ENCODE measurements at regions not wholly inside any gene's neighbourhood (a gene's known extent, or its start where the extent isn't known, plus 50 kb on each side); places are given as distances from the start of the nearest gene placed in this dataset.

DNA sequence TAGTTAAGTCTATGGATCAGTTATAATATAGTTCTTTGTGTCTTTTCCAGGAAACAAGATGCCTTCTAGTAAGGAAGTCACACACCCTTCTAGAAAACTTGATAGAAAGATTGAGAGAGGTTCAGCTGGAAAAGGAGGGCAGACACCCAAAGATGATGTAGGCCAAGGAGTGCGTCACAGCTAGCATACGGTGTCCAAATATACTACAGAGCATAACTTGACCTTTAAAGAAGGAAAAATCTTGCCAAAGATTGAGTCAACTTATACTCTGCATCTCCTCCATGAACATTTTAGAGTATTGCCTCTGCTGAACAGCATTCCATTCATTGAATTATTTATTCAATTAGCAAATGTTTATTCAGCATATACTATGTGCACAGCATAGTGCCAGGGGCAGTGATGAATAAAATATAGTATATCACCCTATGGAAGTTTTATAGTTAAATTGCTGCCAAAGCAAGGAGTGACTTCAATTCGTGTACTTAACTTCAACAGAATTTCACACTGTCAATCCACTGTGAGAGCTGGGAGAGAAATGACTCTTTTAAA lies 51.9 kb upstream of the SLC6A14 start:
- Mint-ChIP-seq H3K4me1 (ENCODE audit: unreplicated experiment) (no peaks in the 10 kb centered on the region), H3K27me3 (ENCODE audit: unreplicated experiment) (no peaks in the 10 kb centered on the region), H3K9me3 (ENCODE audit: unreplicated experiment) (no peaks in the 10 kb centered on the region), H3K27ac (ENCODE audit: unreplicated experiment) (no peak overlapping the region), H3K4me3 (ENCODE audit: unreplicated experiment) (no peak overlapping the region), H3K36me3 (ENCODE audit: unreplicated experiment) (no peaks in the 10 kb centered on the region)
- TF ChIP-seq, protein P1, sequence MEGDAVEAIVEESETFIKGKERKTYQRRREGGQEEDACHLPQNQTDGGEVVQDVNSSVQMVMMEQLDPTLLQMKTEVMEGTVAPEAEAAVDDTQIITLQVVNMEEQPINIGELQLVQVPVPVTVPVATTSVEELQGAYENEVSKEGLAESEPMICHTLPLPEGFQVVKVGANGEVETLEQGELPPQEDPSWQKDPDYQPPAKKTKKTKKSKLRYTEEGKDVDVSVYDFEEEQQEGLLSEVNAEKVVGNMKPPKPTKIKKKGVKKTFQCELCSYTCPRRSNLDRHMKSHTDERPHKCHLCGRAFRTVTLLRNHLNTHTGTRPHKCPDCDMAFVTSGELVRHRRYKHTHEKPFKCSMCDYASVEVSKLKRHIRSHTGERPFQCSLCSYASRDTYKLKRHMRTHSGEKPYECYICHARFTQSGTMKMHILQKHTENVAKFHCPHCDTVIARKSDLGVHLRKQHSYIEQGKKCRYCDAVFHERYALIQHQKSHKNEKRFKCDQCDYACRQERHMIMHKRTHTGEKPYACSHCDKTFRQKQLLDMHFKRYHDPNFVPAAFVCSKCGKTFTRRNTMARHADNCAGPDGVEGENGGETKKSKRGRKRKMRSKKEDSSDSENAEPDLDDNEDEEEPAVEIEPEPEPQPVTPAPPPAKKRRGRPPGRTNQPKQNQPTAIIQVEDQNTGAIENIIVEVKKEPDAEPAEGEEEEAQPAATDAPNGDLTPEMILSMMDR (IDR thresholded peaks at IDR 0.05), result no peak
- DNase-seq (ENCODE audit: extremely low spot score, unreplicated experiment), result no peak
